Neural cell (in vitro differentiated cells): ENCODE measurements at regions not wholly inside any gene's neighbourhood (a gene's known extent, or its start where the extent isn't known, plus 50 kb on each side); places are given as distances from the start of the nearest gene placed in this dataset.

ENCODE experiments used
- H2AFZ ChIP-seq: fragments of 200-600, 300-800 bp; sonication (generic), shearing (Covaris generic); 2 replicates; pipeline ENCODE4 v1.6.0; 2014; ENCODE audit warnings: low read depth, mild to moderate bottlenecking, antibody characterized with exemption, low read length, moderate library complexity
- H3F3A ChIP-seq: fragments of 200-600 bp; shearing (Covaris generic); 2 replicates; pipeline ENCODE4 v1.6.1; 2016; ENCODE audit warnings: mild to moderate bottlenecking, moderate library complexity, mixed read lengths, antibody characterized with exemption, low read length; ENCODE audit not compliant: insufficient read depth, poor library complexity, severe bottlenecking
- H3K27ac ChIP-seq: fragments of 200-600, 300-800 bp; sonication (generic), shearing (Covaris generic); 2 replicates; pipeline ENCODE4 v1.5.1; 2014; ENCODE audit warnings: mild to moderate bottlenecking, low read length, moderate library complexity
- H3K27me3 ChIP-seq: fragments of 300-800, 200-600 bp; sonication (generic), shearing (Covaris generic); 2 replicates; pipeline ENCODE4 v1.6.0; 2014; ENCODE audit warnings: mild to moderate bottlenecking, low read depth, low read length, moderate library complexity; ENCODE audit not compliant: insufficient read depth
- H3K36me3 ChIP-seq: fragments of 300-800, 200-600 bp; sonication (generic), shearing (Covaris generic); 2 replicates; pipeline ENCODE4 v1.5.1; 2014; ENCODE audit warnings: mild to moderate bottlenecking, antibody characterized with exemption, low read length, moderate library complexity; ENCODE audit not compliant: insufficient read depth
- H3K4me2 ChIP-seq: fragments of 300-800, 200-600 bp; sonication (generic), shearing (Covaris generic); 2 replicates; pipeline ENCODE4 v1.6.0; 2014; ENCODE audit warnings: mild to moderate bottlenecking, low read length
- H3K4me3 ChIP-seq: fragments of 300-800, 200-600 bp; sonication (generic), shearing (Covaris generic); 2 replicates; pipeline ENCODE4 v1.5.1; 2014; ENCODE audit warnings: mild to moderate bottlenecking, low read length, moderate library complexity
- H3K79me2 ChIP-seq: fragments of 200-600 bp; shearing (Covaris generic); replicated peaks from 2 replicates; pipeline ENCODE4 v1.6.0; 2014; ENCODE audit warnings: mild to moderate bottlenecking, low read length, moderate library complexity; ENCODE audit not compliant: insufficient read depth
- H3K9ac ChIP-seq: fragments of 300-800, 200-600 bp; sonication (generic), shearing (Covaris generic); 2 replicates; pipeline ENCODE4 v1.6.1; 2016; ENCODE audit warnings: mild to moderate bottlenecking, low read length, mixed read lengths
- H3K9me2 ChIP-seq: fragments of 200-600 bp; shearing (Covaris generic); 2 replicates; pipeline ENCODE4 v1.6.1; 2016; ENCODE audit warnings: mild to moderate bottlenecking, low read length, mixed read lengths; ENCODE audit not compliant: insufficient read depth
- H3K9me3 ChIP-seq: fragments of 200-600, 300-800 bp; sonication (generic), shearing (Covaris generic); 2 replicates; pipeline ENCODE4 v1.6.1; 2016; ENCODE audit warnings: mild to moderate bottlenecking, mixed run types, low read length, moderate library complexity, mixed read lengths
- H4K20me1 ChIP-seq: fragments of 200-600 bp; shearing (Covaris generic); 2 replicates; pipeline ENCODE4 v1.6.1; 2016; ENCODE audit warnings: mild to moderate bottlenecking, mixed run types; ENCODE audit not compliant: insufficient read depth
- EP300 ChIP-seq: fragments of 450-650 bp; conservative IDR thresholded peaks from 2 replicates; pipeline ENCODE4 v1.6.1; 2014; ENCODE audit warnings: antibody characterized with exemption, mild to moderate bottlenecking, moderate library complexity; ENCODE audit not compliant: poor library complexity, severe bottlenecking
- EZH2 ChIP-seq: fragments of 200-600, 300-800 bp; shearing (Covaris generic), sonication (generic); IDR thresholded peaks from 2 replicates; pipeline ENCODE4 v1.6.1; 2014; ENCODE audit warnings: antibody characterized with exemption, low read length, borderline replicate concordance, mild to moderate bottlenecking; ENCODE audit not compliant: insufficient read depth, poor library complexity, severe bottlenecking
- MXI1 ChIP-seq: fragments of 450-650 bp; conservative IDR thresholded peaks from 2 replicates; pipeline ENCODE4 v1.6.1; 2014; ENCODE audit warnings: antibody characterized with exemption, mild to moderate bottlenecking; ENCODE audit not compliant: poor library complexity, severe bottlenecking
- POLR2AphosphoS5 ChIP-seq: IDR thresholded peaks from 2 replicates; pipeline ENCODE4 v1.6.1; 2012
- RAD21 ChIP-seq: fragments of 450-650 bp; conservative IDR thresholded peaks from 2 replicates; pipeline ENCODE4 v1.6.1; 2014; ENCODE audit warnings: antibody characterized with exemption, mild to moderate bottlenecking, moderate library complexity
- SMC3 ChIP-seq: fragments of 450-650 bp; conservative IDR thresholded peaks from 2 replicates; pipeline ENCODE4 v1.6.1; 2014; ENCODE audit warnings: antibody characterized with exemption, mild to moderate bottlenecking, moderate library complexity; ENCODE audit not compliant: poor library complexity
- TAF1 ChIP-seq: IDR thresholded peaks from 2 replicates; pipeline ENCODE4 v1.6.1; 2012; ENCODE audit warnings: low read depth
- TF ChIP-seq, protein P1 (sequence below): fragments of 450-650 bp; IDR thresholded peaks from 2 replicates; pipeline ENCODE4 v1.5.1; 2014; ENCODE audit warnings: antibody characterized with exemption, mild to moderate bottlenecking, moderate library complexity; ENCODE audit not compliant: poor library complexity, severe bottlenecking
- TF ChIP-seq, protein P2 (sequence below): IDR thresholded peaks from 2 replicates; pipeline ENCODE4 v1.6.1; 2012; ENCODE audit warnings: borderline replicate concordance

DNA sequence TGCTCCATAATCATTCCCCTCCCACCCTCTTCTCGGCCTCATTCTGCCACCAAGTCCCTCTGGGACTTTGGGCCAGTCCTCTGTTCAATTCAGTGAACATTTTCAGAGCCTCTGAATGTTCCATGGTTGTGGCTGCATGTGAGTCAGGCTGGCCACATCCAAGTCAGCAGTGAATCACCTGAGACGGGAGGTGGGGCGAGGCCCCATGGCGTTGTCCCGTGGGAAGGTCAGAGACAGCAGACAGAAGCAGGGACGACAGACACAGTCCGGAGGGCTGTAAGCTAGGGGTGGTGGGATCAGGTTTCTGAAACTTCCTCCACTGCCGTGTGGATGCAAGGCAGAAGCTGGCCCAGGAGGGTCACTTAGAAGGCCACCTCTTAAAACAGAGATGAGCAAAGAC, 324.8 kb downstream of the MN1 start:
- H3K9me3 ChIP-seq, result no peaks in the 10 kb centered on the region
- H3K36me3 ChIP-seq, result no peaks in the 10 kb centered on the region
- no peaks in the 10 kb centered on the region for H3K79me2 ChIP-seq
- H4K20me1 ChIP-seq, result no peaks in the 10 kb centered on the region
- no peak overlapping the region for H3K9ac ChIP-seq
- H3K9me2 ChIP-seq, result no peaks in the 10 kb centered on the region
- no peak for TF ChIP-seq EP300
- no peak for TF ChIP-seq SMC3
- TF ChIP-seq, protein P1, sequence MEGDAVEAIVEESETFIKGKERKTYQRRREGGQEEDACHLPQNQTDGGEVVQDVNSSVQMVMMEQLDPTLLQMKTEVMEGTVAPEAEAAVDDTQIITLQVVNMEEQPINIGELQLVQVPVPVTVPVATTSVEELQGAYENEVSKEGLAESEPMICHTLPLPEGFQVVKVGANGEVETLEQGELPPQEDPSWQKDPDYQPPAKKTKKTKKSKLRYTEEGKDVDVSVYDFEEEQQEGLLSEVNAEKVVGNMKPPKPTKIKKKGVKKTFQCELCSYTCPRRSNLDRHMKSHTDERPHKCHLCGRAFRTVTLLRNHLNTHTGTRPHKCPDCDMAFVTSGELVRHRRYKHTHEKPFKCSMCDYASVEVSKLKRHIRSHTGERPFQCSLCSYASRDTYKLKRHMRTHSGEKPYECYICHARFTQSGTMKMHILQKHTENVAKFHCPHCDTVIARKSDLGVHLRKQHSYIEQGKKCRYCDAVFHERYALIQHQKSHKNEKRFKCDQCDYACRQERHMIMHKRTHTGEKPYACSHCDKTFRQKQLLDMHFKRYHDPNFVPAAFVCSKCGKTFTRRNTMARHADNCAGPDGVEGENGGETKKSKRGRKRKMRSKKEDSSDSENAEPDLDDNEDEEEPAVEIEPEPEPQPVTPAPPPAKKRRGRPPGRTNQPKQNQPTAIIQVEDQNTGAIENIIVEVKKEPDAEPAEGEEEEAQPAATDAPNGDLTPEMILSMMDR, result no peak
- TF ChIP-seq TAF1, result no peak
- TF ChIP-seq, protein P2, sequence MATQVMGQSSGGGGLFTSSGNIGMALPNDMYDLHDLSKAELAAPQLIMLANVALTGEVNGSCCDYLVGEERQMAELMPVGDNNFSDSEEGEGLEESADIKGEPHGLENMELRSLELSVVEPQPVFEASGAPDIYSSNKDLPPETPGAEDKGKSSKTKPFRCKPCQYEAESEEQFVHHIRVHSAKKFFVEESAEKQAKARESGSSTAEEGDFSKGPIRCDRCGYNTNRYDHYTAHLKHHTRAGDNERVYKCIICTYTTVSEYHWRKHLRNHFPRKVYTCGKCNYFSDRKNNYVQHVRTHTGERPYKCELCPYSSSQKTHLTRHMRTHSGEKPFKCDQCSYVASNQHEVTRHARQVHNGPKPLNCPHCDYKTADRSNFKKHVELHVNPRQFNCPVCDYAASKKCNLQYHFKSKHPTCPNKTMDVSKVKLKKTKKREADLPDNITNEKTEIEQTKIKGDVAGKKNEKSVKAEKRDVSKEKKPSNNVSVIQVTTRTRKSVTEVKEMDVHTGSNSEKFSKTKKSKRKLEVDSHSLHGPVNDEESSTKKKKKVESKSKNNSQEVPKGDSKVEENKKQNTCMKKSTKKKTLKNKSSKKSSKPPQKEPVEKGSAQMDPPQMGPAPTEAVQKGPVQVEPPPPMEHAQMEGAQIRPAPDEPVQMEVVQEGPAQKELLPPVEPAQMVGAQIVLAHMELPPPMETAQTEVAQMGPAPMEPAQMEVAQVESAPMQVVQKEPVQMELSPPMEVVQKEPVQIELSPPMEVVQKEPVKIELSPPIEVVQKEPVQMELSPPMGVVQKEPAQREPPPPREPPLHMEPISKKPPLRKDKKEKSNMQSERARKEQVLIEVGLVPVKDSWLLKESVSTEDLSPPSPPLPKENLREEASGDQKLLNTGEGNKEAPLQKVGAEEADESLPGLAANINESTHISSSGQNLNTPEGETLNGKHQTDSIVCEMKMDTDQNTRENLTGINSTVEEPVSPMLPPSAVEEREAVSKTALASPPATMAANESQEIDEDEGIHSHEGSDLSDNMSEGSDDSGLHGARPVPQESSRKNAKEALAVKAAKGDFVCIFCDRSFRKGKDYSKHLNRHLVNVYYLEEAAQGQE, result no peak
- TF ChIP-seq POLR2AphosphoS5, result no peak
- no peak for TF ChIP-seq MXI1
- no peak for TF ChIP-seq EZH2
- TF ChIP-seq RAD21, result no peak
- no peak overlapping the region for H2AFZ ChIP-seq
- H3K27ac ChIP-seq, result no peak overlapping the region
- H3K4me3 ChIP-seq, result no peak overlapping the region
- H3K27me3 ChIP-seq, result no peaks in the 10 kb centered on the region
- no peaks in the 10 kb centered on the region for H3F3A ChIP-seq
- H3K4me2 ChIP-seq, result no peak overlapping the region

DNA sequence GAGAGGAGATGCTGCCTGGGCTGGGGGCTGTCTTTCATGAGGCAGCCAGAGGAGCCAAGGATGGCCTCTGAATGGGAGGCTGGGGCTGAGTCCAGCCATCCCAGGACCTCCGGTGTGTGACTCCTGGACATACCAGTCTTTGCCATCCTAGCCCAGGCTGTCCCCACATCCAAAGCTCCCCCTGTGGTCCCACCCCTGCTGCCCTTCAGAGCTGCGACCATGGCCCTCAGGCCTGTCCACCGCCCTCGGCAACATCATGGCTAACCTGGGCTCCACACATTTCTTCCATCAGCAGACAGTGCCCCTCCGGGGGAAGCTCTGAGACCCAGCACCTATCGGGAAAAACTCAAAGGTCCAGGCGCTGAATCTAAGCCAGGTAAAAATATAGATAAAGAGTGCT, 324.4 kb downstream of the MN1 start:
- no peak overlapping the region for H3K27ac ChIP-seq
- H4K20me1 ChIP-seq, result no peaks in the 10 kb centered on the region
- H2AFZ ChIP-seq, result no peak overlapping the region
- no peaks in the 10 kb centered on the region for H3K9me3 ChIP-seq
- no peak overlapping the region for H3K4me2 ChIP-seq
- H3K4me3 ChIP-seq, result no peak overlapping the region
- no peaks in the 10 kb centered on the region for H3K79me2 ChIP-seq
- H3K9me2 ChIP-seq, result no peaks in the 10 kb centered on the region
- no peaks in the 10 kb centered on the region for H3F3A ChIP-seq
- no peaks in the 10 kb centered on the region for H3K27me3 ChIP-seq
- no peak overlapping the region for H3K9ac ChIP-seq
- TF ChIP-seq, protein P1, result no peak
- no peak for TF ChIP-seq TAF1
- H3K36me3 ChIP-seq, result no peaks in the 10 kb centered on the region
